GM21529 (cell line): ENCODE measurements at regions not wholly inside any gene's neighbourhood (a gene's known extent, or its start where the extent isn't known, plus 50 kb on each side); places are given as distances from the start of the nearest gene placed in this dataset.

Experiments
- ATAC-seq: cut with Tn5 transposase; IDR thresholded peaks from one replicate; pipeline ENCODE4 v1.9.1; 2021; ENCODE audit not compliant: unreplicated experiment

GRCh38 chr12:24608108-24608507 lies 340.8 kb downstream of the BCAT1 start:
- no peak for ATAC-seq

GRCh38 chr12:24605916-24606315 lies 343.0 kb downstream of the BCAT1 start:
- ATAC-seq = no peak

GRCh38 chr12:24605466-24605865 lies 343.4 kb downstream of the BCAT1 start:
- no peak for ATAC-seq

GRCh38 chr12:24603371-24603770 lies 345.5 kb downstream of the BCAT1 start:
- no peak for ATAC-seq

GRCh38 chr12:24600996-24601395 lies 347.9 kb downstream of the BCAT1 start:
- ATAC-seq = no peak

- no peak for ATAC-seq
These were observed 348.4 kb downstream of the BCAT1 start for GRCh38 chr12:24600551-24600950.

- no peak for ATAC-seq
These were observed 349.2 kb downstream of the BCAT1 start for GRCh38 chr12:24599736-24600135.

- no peak for ATAC-seq
These were observed 351.3 kb downstream of the BCAT1 start for GRCh38 chr12:24597580-24597979.

- ATAC-seq = no peak
These were observed 352.0 kb downstream of the BCAT1 start for GRCh38 chr12:24596768-24597388.

- no peak for ATAC-seq
These were observed 353.2 kb downstream of the BCAT1 start for GRCh38 chr12:24595652-24596235.

GRCh38 chr12:24591715-24592440 lies 357.0 kb downstream of the BCAT1 start:
- ATAC-seq = no peak

GRCh38 chr12:24591079-24591626 lies 357.7 kb downstream of the BCAT1 start:
- ATAC-seq = no peak

GRCh38 chr12:24586293-24586692 lies 362.6 kb downstream of the BCAT1 start:
- no peak for ATAC-seq

- ATAC-seq = no peak
These were observed 364.7 kb downstream of the BCAT1 start for GRCh38 chr12:24584032-24584675.

GRCh38 chr12:24582954-24583601 lies 365.8 kb downstream of the BCAT1 start:
- no peak for ATAC-seq

- ATAC-seq = no peak
These were observed 374.4 kb downstream of the BCAT1 start for GRCh38 chr12:24574538-24574937.

GRCh38 chr12:24573621-24574020 lies 375.3 kb downstream of the BCAT1 start:
- ATAC-seq = no peak

- no peak for ATAC-seq
These were observed 383.6 kb downstream of the BCAT1 start for GRCh38 chr12:24565300-24565699.

GRCh38 chr12:24562771-24563431 lies 386.0 kb downstream of the BCAT1 start:
- no peak for ATAC-seq
